CD1c-positive myeloid dendritic cell (primary cell): ENCODE measurements at regions not wholly inside any gene's neighbourhood (a gene's known extent, or its start where the extent isn't known, plus 50 kb on each side); places are given as distances from the start of the nearest gene placed in this dataset.

Experiments used
- DNase-seq: peaks from one replicate; pipeline ENCODE4 v3.0.0-alpha.2; 2016; ENCODE audit errors: extremely low spot score

- no peak for DNase-seq
Measured at GRCh38 chr17:71380535-71380934, 740.3 kb upstream of the SOX9 start.

GRCh38 chr17:71380936-71381335 is 739.9 kb upstream of the SOX9 start:
- DNase-seq = no peak

GRCh38 chr17:71383091-71383490 is 737.7 kb upstream of the SOX9 start:
- no peak for DNase-seq

GRCh38 chr17:71387456-71387855 is 733.4 kb upstream of the SOX9 start:
- DNase-seq = no peak

GRCh38 chr17:71392715-71393567 is 727.9 kb upstream of the SOX9 start:
- no peak for DNase-seq

GRCh38 chr17:71395901-71396300 is 724.9 kb upstream of the SOX9 start:
- no peak for DNase-seq

- DNase-seq = no peak
Measured at GRCh38 chr17:71396711-71397110, 724.1 kb upstream of the SOX9 start.

- no peak for DNase-seq
Measured at GRCh38 chr17:71398025-71398424, 722.8 kb upstream of the SOX9 start.

GRCh38 chr17:71398800-71399219 is 722.0 kb upstream of the SOX9 start:
- no peak for DNase-seq

- DNase-seq = no peak
Measured at GRCh38 chr17:71399221-71399620, 721.6 kb upstream of the SOX9 start.

- no peak for DNase-seq
Measured at GRCh38 chr17:71399649-71400048, 721.2 kb upstream of the SOX9 start.

GRCh38 chr17:71402007-71402406 is 718.8 kb upstream of the SOX9 start:
- no peak for DNase-seq

GRCh38 chr17:71402661-71403141 is 718.1 kb upstream of the SOX9 start:
- no peak for DNase-seq

GRCh38 chr17:71405101-71405500 is 715.7 kb upstream of the SOX9 start:
- DNase-seq = no peak

GRCh38 chr17:71407981-71408380 is 712.8 kb upstream of the SOX9 start:
- DNase-seq = no peak

GRCh38 chr17:71409137-71409536 is 711.7 kb upstream of the SOX9 start:
- DNase-seq = no peak

GRCh38 chr17:71409712-71410111 is 711.1 kb upstream of the SOX9 start:
- no peak for DNase-seq

GRCh38 chr17:71412803-71413202 is 708.0 kb upstream of the SOX9 start:
- no peak for DNase-seq

GRCh38 chr17:71413935-71414334 is 706.9 kb upstream of the SOX9 start:
- DNase-seq = no peak

- no peak for DNase-seq
Measured at GRCh38 chr17:71417142-71417541, 703.7 kb upstream of the SOX9 start.

- DNase-seq = no peak
Measured at GRCh38 chr17:71422968-71423367, 697.9 kb upstream of the SOX9 start.

GRCh38 chr17:71423871-71424546 is 696.8 kb upstream of the SOX9 start:
- DNase-seq = no peak

GRCh38 chr17:71427801-71428200 is 693.0 kb upstream of the SOX9 start:
- no peak for DNase-seq
